ENCODE measurements at regions not wholly inside any gene's neighbourhood (a gene's known extent, or its start where the extent isn't known, plus 50 kb on each side); places are given as distances from the start of the nearest gene placed in this dataset.

GRCh38 chr2:59302683-59303082, 1061.6 kb upstream of the FANCL start:
- Mint-ChIP-seq H3K36me3 (no peaks in the 10 kb centered on the region), H3K9me3 (no peaks in the 10 kb centered on the region), H3K27ac (no peak overlapping the region), H3K4me1 (peaks cover 9% of the 10 kb centered on the region), H3K4me3 (no peak overlapping the region), H3K27me3 (ENCODE audit: low read depth) (no peaks in the 10 kb centered on the region)
- no peak for DNase-seq (ENCODE audit: low spot score in 2 of 2, unreplicated experiment in 2 of 2)
- TF ChIP-seq CTCF (IDR thresholded peaks at IDR 0.05; ENCODE audit: unreplicated experiment): no peak

GRCh38 chr2:59301466-59302402, 1060.6 kb upstream of the FANCL start:
- peaks cover 18% of the 10 kb centered on the region for H3K4me1 Mint-ChIP-seq
- peak; percentile 69 for TF ChIP-seq CTCF (IDR thresholded peaks at IDR 0.05; ENCODE audit: unreplicated experiment)
- H3K4me3 Mint-ChIP-seq: no peak overlapping the region
- no peaks in the 10 kb centered on the region for H3K27me3 Mint-ChIP-seq (ENCODE audit: low read depth)
- peak; percentile 24 to 58 for DNase-seq (ENCODE audit: low spot score in 2 of 2, unreplicated experiment in 2 of 2)
- no peaks in the 10 kb centered on the region for H3K9me3 Mint-ChIP-seq
- H3K36me3 Mint-ChIP-seq: no peaks in the 10 kb centered on the region
- no peak overlapping the region for H3K27ac Mint-ChIP-seq

- no peak overlapping the region for H3K4me3 Mint-ChIP-seq
- no peaks in the 10 kb centered on the region for H3K27me3 Mint-ChIP-seq (ENCODE audit: low read depth)
- H3K9me3 Mint-ChIP-seq: no peaks in the 10 kb centered on the region
- H3K36me3 Mint-ChIP-seq: no peaks in the 10 kb centered on the region
- no peak for DNase-seq (ENCODE audit: low spot score in 2 of 2, unreplicated experiment in 2 of 2)
- H3K27ac Mint-ChIP-seq: no peak overlapping the region
- peaks cover 42% of the 10 kb centered on the region for H3K4me1 Mint-ChIP-seq
- TF ChIP-seq CTCF (IDR thresholded peaks at IDR 0.05; ENCODE audit: unreplicated experiment): no peak
Observed at GRCh38 chr2:59297816-59298215, 1056.7 kb upstream of the FANCL start.

- Mint-ChIP-seq H3K4me3 (no peak overlapping the region), H3K27ac (peak overlapping the region; percentile 70), H3K36me3 (no peaks in the 10 kb centered on the region), H3K27me3 (ENCODE audit: low read depth) (no peaks in the 10 kb centered on the region), H3K9me3 (no peaks in the 10 kb centered on the region), H3K4me1 (peaks cover 42% of the 10 kb centered on the region)
- no peak for DNase-seq (ENCODE audit: low spot score in 2 of 2, unreplicated experiment in 2 of 2)
- TF ChIP-seq CTCF (IDR thresholded peaks at IDR 0.05; ENCODE audit: unreplicated experiment): no peak
Observed at GRCh38 chr2:59296279-59296678, 1055.2 kb upstream of the FANCL start.

GRCh38 chr2:59295524-59296162, 1054.5 kb upstream of the FANCL start:
- Mint-ChIP-seq H3K27ac (peak overlapping the region; percentile 70), H3K9me3 (no peaks in the 10 kb centered on the region), H3K27me3 (ENCODE audit: low read depth) (no peaks in the 10 kb centered on the region), H3K36me3 (no peaks in the 10 kb centered on the region), H3K4me3 (no peak overlapping the region), H3K4me1 (peaks cover 40% of the 10 kb centered on the region)
- DNase-seq (ENCODE audit: low spot score in 2 of 2, unreplicated experiment in 2 of 2): no peak
- no peak for TF ChIP-seq CTCF (IDR thresholded peaks at IDR 0.05; ENCODE audit: unreplicated experiment)

Data from mesothelial cell of epicardium (in vitro differentiated cells).